GM18907 (cell line): ENCODE measurements at regions not wholly inside any gene's neighbourhood (a gene's known extent, or its start where the extent isn't known, plus 50 kb on each side); places are given as distances from the start of the nearest gene placed in this dataset.

Source experiments
- ATAC-seq: cut with Tn5 transposase; IDR thresholded peaks from one replicate; pipeline ENCODE4 v1.9.1; 2021; ENCODE audit warnings: mild to moderate bottlenecking, moderate library complexity; ENCODE audit not compliant: unreplicated experiment

GRCh38 chr4:44861756-44862155, 135.4 kb upstream of the GNPDA2 start:
- ATAC-seq = no peak

- ATAC-seq = no peak
Observed at GRCh38 chr4:44859477-44859876, 133.1 kb upstream of the GNPDA2 start.

GRCh38 chr4:44848466-44848865, 122.1 kb upstream of the GNPDA2 start:
- no peak for ATAC-seq

- ATAC-seq = no peak
Observed at GRCh38 chr4:44845993-44846392, 119.6 kb upstream of the GNPDA2 start.

GRCh38 chr4:44845309-44845708, 119.0 kb upstream of the GNPDA2 start:
- ATAC-seq = no peak

- ATAC-seq = no peak
Observed at GRCh38 chr4:44842531-44842930, 116.2 kb upstream of the GNPDA2 start.

GRCh38 chr4:44817930-44818329, 91.6 kb upstream of the GNPDA2 start:
- no peak for ATAC-seq

GRCh38 chr4:44806071-44806470, 79.7 kb upstream of the GNPDA2 start:
- ATAC-seq = no peak

GRCh38 chr4:44804301-44804700, 77.9 kb upstream of the GNPDA2 start:
- ATAC-seq = no peak

- ATAC-seq = no peak
Observed at GRCh38 chr4:44801384-44801783, 75.0 kb upstream of the GNPDA2 start.

GRCh38 chr4:44791831-44792230, 65.5 kb upstream of the GNPDA2 start:
- no peak for ATAC-seq

GRCh38 chr4:44777115-44777514, 50.8 kb upstream of the GNPDA2 start:
- ATAC-seq = no peak
